GM19438 (cell line): ENCODE measurements at regions not wholly inside any gene's neighbourhood (a gene's known extent, or its start where the extent isn't known, plus 50 kb on each side); places are given as distances from the start of the nearest gene placed in this dataset.
"Not testable (repeated sequence)": the region's sequence is repeated elsewhere in the genome, so short reads cannot be mapped to it uniquely, and the experiment has no call there.

ENCODE experiments used
- ATAC-seq: cut with Tn5 transposase; IDR thresholded peaks from one replicate; pipeline ENCODE4 v1.9.1; 2021; ENCODE audit warnings: low read depth; ENCODE audit not compliant: unreplicated experiment

DNA sequence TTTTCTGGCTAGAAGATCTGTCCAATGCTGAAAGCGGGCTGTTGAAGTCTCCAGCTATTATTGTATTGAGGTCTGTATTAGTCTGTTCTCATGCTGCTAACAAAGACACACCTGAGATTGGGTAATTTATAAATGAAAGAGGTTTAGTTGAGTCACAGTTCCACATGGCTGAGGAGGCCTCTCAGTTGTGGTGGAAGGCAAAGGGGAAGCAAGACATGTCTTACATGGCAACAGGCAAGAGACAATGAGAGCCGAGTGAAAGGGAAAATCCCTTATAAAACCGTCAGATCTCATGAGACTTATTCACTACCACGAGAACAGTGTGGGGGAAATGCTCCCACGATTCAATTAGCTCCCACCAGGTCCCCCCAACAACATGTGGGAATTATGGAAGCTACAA is 980.4 kb downstream of the SLITRK5 start:
- ATAC-seq: no peak

DNA sequence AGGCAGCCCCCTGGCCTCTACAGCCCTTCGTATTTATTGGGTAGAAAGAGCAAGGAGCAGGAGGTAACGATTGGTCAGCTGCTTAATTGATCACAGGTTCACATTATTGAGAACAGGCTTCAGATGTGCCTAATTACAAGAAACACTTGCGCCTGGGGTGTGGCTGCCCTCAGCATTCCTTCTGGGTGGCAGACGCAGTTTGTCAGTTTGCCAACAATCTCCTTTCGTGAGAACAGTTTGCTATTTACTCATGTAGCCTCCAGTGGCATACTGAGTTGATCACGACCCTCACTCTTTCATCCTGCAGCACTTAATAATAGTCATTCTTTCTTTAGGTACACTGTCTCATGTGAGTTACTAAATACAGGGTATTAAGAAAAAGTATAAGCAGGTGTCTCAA is 985.6 kb downstream of the SLITRK5 start:
- ATAC-seq: no peak

- ATAC-seq: no peak
These were observed 999.3 kb downstream of the SLITRK5 start for GRCh38 chr13:88670509-88670908.

DNA sequence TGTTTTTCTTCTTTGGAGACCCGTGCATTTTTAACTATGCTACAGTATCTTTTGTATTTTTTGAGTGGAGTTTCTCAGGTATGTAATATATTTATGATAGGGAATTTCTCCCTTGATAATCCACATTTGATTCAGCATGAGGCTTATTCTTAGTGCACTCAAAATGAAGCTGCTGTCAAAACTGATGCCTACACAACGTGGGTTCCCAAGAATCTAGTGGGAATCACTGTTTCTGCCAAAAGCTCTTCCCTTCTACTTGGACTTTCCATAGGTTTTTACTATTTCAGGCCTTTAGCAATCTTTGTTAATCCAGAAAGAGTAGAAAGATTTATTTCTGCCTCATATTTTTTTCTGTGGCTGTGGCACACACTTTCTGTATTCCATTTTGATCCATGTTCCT is 1003.7 kb downstream of the SLITRK5 start:
- ATAC-seq: no peak

- ATAC-seq: no peak
These were observed 1004.3 kb downstream of the SLITRK5 start for GRCh38 chr13:88675347-88675996.

GRCh38 chr13:88676016-88676415 is 1004.8 kb downstream of the SLITRK5 start:
- ATAC-seq: no peak

DNA sequence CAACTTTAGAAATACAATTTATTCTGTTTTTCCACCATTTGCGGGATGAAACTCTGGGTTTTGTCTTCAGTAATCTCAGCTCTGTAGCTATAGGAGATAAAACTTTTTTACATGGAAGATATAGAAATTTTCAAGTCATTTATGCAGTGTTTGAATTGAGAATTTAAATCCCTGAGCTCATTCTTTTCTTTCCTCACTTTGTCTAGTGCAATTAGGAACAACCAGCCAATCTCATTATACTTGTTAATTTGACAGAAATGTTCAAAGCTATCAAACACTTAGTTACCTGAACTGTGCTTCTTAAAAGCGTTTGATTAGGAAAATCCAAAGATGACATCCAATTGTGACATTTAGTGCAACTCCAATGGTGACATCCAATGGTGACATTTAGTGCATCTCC is 1014.3 kb downstream of the SLITRK5 start:
- ATAC-seq: no peak

DNA sequence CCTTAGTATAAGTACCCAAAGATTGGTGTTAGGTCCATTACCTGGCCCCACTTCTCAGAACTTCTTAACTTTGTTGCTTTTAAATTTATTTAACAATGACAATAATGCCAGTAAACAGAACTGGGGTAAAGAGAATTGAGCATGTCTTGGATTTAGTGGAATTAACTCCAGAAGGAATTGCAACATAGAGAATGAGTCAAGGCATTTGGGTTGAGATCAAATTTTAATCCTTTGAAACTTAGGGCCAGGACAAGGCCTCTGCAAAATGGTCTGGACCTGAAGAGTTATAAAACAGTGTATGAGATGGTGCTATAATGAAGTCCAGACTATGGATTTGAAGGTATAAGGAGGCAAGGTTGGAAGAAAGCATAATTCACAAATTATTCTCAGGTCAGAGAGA is 1030.4 kb downstream of the SLITRK5 start:
- ATAC-seq: no peak

GRCh38 chr13:88704600-88705275 is 1033.6 kb downstream of the SLITRK5 start:
- ATAC-seq: no peak

GRCh38 chr13:88707646-88708045 is 1036.5 kb downstream of the SLITRK5 start:
- no peak for ATAC-seq

- ATAC-seq: no peak
These were observed 1046.8 kb downstream of the SLITRK5 start for GRCh38 chr13:88717946-88718345.

DNA sequence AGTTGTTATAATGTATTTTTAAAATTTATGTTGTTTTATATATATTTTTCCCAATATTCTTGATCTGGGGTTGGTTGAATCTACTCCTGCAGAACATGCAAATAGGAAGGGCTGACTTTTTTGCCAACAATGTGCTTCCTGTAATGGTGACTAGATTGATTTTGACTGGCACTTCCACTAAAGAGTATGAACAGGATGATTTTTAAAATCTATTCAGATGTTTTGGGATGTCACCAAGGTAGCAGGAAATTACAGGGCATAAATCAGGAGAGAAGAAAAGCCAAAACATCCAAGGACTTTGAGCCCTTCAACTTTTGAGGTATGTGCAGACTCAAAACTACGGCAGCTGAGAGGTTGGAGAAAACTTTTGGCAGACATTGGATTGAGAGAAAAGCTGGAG is 1047.6 kb downstream of the SLITRK5 start:
- ATAC-seq: no peak

DNA sequence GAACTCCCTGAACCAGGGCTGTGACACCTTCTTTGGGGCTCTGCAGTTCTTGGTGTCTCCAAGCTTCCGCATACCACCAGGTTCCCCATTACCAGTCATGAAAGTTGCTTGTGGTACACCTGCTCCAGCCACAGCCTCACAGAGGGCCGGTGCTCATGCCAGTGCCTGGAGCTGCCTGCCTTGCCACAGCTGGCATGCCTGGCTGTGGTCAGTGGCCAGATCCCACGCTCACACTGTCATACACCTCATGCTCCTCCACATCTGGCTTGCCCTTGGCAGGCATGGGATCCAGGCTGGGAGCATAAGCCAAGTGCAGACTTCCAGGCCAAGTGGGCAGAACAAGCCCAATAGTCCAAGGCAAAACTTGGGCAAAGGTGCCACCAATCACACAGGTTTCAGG is 1054.9 kb downstream of the SLITRK5 start:
- ATAC-seq: no peak

- ATAC-seq: not testable (repeated sequence)
These were observed 1056.1 kb downstream of the SLITRK5 start for GRCh38 chr13:88727236-88727635.

- no peak for ATAC-seq
These were observed 1058.4 kb downstream of the SLITRK5 start for GRCh38 chr13:88729605-88730004.

GRCh38 chr13:88736026-88736425 is 1064.9 kb downstream of the SLITRK5 start:
- no peak for ATAC-seq

GRCh38 chr13:88739195-88739594 is 1068.0 kb downstream of the SLITRK5 start:
- ATAC-seq: no peak

DNA sequence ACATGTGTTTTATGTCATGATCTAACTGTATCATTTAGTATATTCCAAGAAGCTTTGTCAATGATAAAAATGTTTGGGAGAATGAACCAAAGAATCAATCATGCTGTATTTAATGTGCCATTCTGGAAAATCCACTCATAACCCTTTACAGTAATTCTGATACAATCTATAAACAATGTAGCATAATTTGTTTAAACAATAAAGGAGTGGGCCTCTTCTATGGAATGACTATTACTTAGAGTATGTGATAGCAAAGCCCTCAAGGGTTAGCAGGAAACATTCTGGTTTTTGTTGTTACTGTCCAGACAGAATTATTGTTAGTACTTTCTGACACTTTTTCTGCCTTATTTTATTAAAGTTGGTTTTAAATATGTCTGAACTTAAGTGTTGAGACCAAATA is 1073.1 kb downstream of the SLITRK5 start:
- ATAC-seq: no peak

DNA sequence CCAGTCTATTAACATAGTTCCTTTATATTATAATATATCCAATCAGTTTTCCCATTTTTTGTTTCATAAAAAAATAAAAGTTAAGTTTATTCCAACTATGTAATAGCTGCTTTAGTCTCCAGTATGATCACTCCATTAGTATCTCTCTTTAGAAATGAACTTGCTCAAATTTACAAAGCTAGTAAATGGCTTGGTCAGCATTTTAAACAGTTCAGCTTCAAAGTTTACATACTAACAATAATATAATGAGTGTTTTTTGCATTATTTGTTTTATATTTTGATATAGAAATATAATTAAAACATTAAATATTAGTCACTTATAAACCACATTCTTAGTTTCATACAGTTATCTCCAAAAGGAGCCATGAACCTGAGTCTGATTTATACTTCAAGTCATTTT is 1073.8 kb downstream of the SLITRK5 start:
- no peak for ATAC-seq

DNA sequence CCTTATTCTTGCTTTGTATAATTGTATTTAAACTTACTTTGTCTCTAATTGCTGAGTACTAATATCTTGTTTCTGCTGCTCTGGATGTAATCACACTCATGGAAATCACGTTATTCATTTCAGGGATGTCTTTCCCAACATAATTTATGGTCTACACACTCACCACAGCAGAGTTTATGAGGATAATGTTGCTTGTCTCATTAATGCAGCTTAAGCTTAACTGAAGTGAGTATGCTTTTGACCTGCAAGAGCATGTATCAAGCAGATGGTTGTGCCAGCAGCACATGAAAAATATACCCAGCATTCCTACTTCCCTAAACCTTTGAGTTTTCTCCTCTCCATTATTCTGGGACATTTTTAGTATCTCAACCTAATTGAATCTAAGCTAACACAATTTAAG is 1080.9 kb downstream of the SLITRK5 start:
- ATAC-seq: no peak

GRCh38 chr13:88754141-88754540 is 1083.0 kb downstream of the SLITRK5 start:
- ATAC-seq: no peak

GRCh38 chr13:88761145-88761544 is 1090.0 kb downstream of the SLITRK5 start:
- no peak for ATAC-seq
